ENCODE measurements at regions not wholly inside any gene's neighbourhood (a gene's known extent, or its start where the extent isn't known, plus 50 kb on each side); places are given as distances from the start of the nearest gene placed in this dataset.

GRCh38 chr12:100682178-100682577, 108.7 kb downstream of the GAS2L3 start (continued):
- no peak for TF ChIP-seq BCLAF1 (IDR thresholded peaks at IDR 0.05; ENCODE audit: borderline replicate concordance in 1 of 2, control insufficient read depth in 1 of 2, low read depth in 2 of 2, low read length in 1 of 2)
- no peak for TF ChIP-seq PKNOX1 (IDR thresholded peaks at IDR 0.05)
- no peak for TF ChIP-seq SOX6 (IDR thresholded peaks at IDR 0.05)
- no peak for TF ChIP-seq SUPT5H (IDR thresholded peaks at IDR 0.05)
- TF ChIP-seq KDM4B (IDR thresholded peaks at IDR 0.05; ENCODE audit: borderline replicate concordance in 2 of 2, low read depth in 1 of 2): no peak

GRCh38 chr12:100687686-100688085, 106.9 kb upstream of the ANO4 start:
- no peaks in the 10 kb centered on the region for H3K4me1 ChIP-seq (replicated peaks in 1 of 2; ENCODE audit: control insufficient read depth in 2 of 2, insufficient read depth in 2 of 2, low read length in 2 of 2)
- no peak overlapping the region for H3K4me3 ChIP-seq
- H3K9me3 ChIP-seq (replicated peaks; ENCODE audit: control insufficient read depth, insufficient read depth, low read depth, low read length): no peaks in the 10 kb centered on the region
- H3K79me2 ChIP-seq (ENCODE audit: control insufficient read depth, insufficient read depth, low read length): no peaks in the 10 kb centered on the region
- TF ChIP-seq POLR2AphosphoS2 (IDR thresholded peaks at IDR 0.05; ENCODE audit: low read length) (no peak), RBM17 (IDR thresholded peaks at IDR 0.05; ENCODE audit: borderline replicate concordance, low read depth, low read length) (no peak), CLOCK (CRISPR knock-in tag; IDR thresholded peaks at IDR 0.05; ENCODE audit: borderline replicate concordance) (no peak), NFXL1 (CRISPR knock-in tag; IDR thresholded peaks at IDR 0.05) (no peak), SOX6 (IDR thresholded peaks at IDR 0.05) (no peak), ZNF696 (CRISPR knock-in tag; conservative IDR thresholded peaks at IDR 0.05) (no peak), RB1 (IDR thresholded peaks at IDR 0.05; ENCODE audit: low read depth) (no peak), RBM15 (IDR thresholded peaks at IDR 0.05; ENCODE audit: insufficient read depth, low read length) (no peak), SFPQ (IDR thresholded peaks at IDR 0.05; ENCODE audit: low read depth, low read length) (no peak)
- POLR2A ChIA-PET: no interaction called here
- no peaks in the 10 kb centered on the region for H3K36me3 ChIP-seq (ENCODE audit: control insufficient read depth, insufficient read depth, low read length)
- H3K27ac ChIP-seq (ENCODE audit: extremely low read depth, low read depth, low read length): no peak overlapping the region
- intact Hi-C loops (cut with micrococcal nuclease): no loop called here
- no peak for DNase-seq (ENCODE audit: extremely low read depth in 1 of 4, low spot score in 3 of 4)
- no peaks in the 10 kb centered on the region for H4K20me1 ChIP-seq (replicated peaks; ENCODE audit: control insufficient read depth, insufficient read depth, low read length)
- no peak for ATAC-seq
- H3K9ac ChIP-seq (ENCODE audit: insufficient read depth in 1 of 2, low read depth in 2 of 2, low read length in 2 of 2): no peak overlapping the region
- in situ Hi-C loops (cut with MboI): no loop called here
- no peaks in the 10 kb centered on the region for H3K27me3 ChIP-seq (ENCODE audit: control insufficient read depth in 2 of 2, insufficient read depth in 2 of 2, low read length in 2 of 2)
- CTCF ChIA-PET (ENCODE audit: low intra/inter-chr PET ratio): no interaction called here
- H2AFZ ChIP-seq (ENCODE audit: low read depth, low read length): no peak overlapping the region
- H3K4me2 ChIP-seq (ENCODE audit: insufficient read depth, low read length): no peak overlapping the region
- FAIRE-seq: peak; percentile 42
- no CpG with 5 or more reads among the region's 1 CpG for WGBS (ENCODE audit: insufficient coverage, low coverage, missing lambda C conversion rate)
- no peaks in the 10 kb centered on the region for H3K9me1 ChIP-seq (ENCODE audit: control insufficient read depth, insufficient read depth, low read length)
- no TSS peak for BruUV-seq (replicated peaks)

Measured in K562 (cell line).